Muscle of leg (tissue), 3 donors: ENCODE measurements at regions not wholly inside any gene's neighbourhood (a gene's known extent, or its start where the extent isn't known, plus 50 kb on each side); places are given as distances from the start of the nearest gene placed in this dataset.
"Not testable (repeated sequence)": the region's sequence is repeated elsewhere in the genome, so short reads cannot be mapped to it uniquely, and the experiment has no call there.

Source experiments
- DNase-seq: peaks from one replicate; pipeline ENCODE4 v3.0.0; 2013
- H3K27ac ChIP-seq: one replicate; pipeline ENCODE4 v1.5.1; 2013; ENCODE audit warnings: mild to moderate bottlenecking, low read length, control low read depth
- H3K27me3 ChIP-seq: one replicate; pipeline ENCODE4 v1.6.1; 2013; ENCODE audit warnings: low read length; ENCODE audit not compliant: control insufficient read depth, insufficient read depth
- H3K36me3 ChIP-seq: one replicate; pipeline ENCODE4 v1.6.1; 2013; ENCODE audit warnings: low read length; ENCODE audit not compliant: control insufficient read depth, insufficient read depth
- H3K4me1 ChIP-seq: one replicate; pipeline ENCODE4 v1.6.1; 2013; ENCODE audit warnings: low read length; ENCODE audit not compliant: control insufficient read depth, insufficient read depth
- H3K4me3 ChIP-seq: one replicate; pipeline ENCODE4 v1.5.1; 2013; ENCODE audit warnings: low read length, control low read depth
- H3K9me3 ChIP-seq: replicated peaks from 2 replicates; pipeline ENCODE4 v1.6.1; 2013; ENCODE audit warnings: low read depth, low read length; ENCODE audit not compliant: control insufficient read depth
- WGBS: methylation state at CpG from one replicate; pipeline ENCODE4 v1.1.5; 2013; ENCODE audit warnings: missing lambda C conversion rate; ENCODE audit not compliant: insufficient coverage; 5-methylcytosine and 5-hydroxymethylcytosine counted together

DNA sequence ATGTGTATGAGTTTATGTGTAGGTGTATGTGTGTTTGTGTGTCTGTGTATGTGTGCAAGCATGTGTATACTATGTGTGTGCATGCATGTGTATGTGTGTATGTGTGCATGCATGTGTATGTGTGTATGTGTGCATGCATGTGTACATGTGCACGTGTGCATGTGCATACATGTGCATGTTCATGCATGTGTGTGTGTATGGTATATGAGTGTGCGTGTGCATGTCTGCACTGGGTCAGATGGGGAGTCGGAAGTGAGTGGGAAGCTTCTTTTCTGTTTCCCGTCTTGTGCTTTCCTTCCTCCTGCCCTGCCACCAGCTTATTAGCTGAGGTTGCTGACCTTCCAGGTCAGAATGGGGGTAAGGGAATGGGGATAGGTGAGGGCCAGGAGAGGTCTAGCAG lies 174.7 kb downstream of the MAP2K4 start:
- Histone ChIP-seq H3K4me1 (no peaks in the 10 kb centered on the region), H3K9me3 (no peaks in the 10 kb centered on the region), H3K27ac (no peak overlapping the region), H3K4me3 (no peak overlapping the region), H3K36me3 (no peaks in the 10 kb centered on the region), H3K27me3 (no peaks in the 10 kb centered on the region)
- no peak for DNase-seq
- 33% methylated on average over 1 of the region's 4 CpGs for WGBS

DNA sequence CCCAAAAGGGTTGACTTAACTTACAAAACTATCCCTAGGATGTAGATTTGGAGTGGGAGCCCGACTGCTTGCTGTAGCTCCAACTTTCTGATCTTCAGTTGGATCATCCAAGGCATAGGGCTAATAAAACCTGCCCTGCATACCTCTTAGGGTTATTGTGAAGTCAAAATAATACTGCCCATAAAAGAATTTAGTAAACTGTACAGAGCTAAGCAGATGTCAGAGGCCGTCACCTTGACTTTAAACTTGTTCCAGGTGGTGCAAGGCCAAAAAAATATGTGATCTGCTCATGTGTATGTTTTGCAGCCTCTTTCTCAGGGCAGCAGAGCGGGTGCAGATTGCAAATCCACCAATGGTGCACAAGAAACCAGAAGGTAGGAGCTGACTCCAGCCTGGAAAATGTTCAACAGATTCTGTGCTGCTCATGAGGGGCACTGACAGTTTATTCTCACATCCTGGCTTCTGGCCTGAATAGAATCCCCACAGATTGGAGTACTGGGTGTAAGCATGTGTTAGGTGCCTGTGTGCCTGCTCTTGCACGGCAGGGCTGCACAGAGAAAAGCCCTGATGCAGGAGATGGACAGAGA lies 180.7 kb downstream of the MAP2K4 start:
- Histone ChIP-seq H3K27ac (no peak overlapping the region), H3K4me3 (no peak overlapping the region), H3K27me3 (no peaks in the 10 kb centered on the region), H3K36me3 (no peaks in the 10 kb centered on the region), H3K4me1 (no peaks in the 10 kb centered on the region), H3K9me3 (no peaks in the 10 kb centered on the region)
- WGBS, result 55% methylated on average over 3 of the region's 4 CpGs
- DNase-seq, result no peak

DNA sequence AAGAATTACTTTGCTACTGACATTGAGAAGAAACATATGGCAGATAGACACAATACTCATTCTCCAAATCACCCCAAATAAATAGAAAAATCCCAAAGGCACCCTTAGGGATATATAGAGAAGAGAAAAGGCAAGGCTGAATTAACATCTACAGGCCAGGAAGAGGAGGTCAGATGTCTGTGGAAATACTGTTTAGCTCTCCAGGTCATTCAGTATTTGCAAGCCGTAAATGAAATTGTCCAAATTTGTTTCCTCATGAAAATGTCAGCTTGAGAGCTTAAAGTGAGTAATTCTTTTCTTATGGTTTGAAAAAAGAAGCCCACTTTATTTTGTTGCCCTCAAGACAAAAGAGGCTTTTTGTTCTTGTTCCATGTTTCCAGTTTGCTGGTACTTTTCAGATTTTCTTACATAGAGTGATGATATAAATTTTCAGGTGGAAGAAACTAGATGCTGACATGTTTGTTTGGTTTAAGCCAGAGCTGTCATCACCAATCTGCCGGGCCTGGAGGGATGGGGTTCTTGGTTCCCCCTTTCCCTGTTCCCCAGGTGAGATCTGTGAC lies 189.0 kb downstream of the MAP2K4 start:
- no CpG with 5 or more reads among the region's 2 CpGs for WGBS
- DNase-seq, result no peak

DNA sequence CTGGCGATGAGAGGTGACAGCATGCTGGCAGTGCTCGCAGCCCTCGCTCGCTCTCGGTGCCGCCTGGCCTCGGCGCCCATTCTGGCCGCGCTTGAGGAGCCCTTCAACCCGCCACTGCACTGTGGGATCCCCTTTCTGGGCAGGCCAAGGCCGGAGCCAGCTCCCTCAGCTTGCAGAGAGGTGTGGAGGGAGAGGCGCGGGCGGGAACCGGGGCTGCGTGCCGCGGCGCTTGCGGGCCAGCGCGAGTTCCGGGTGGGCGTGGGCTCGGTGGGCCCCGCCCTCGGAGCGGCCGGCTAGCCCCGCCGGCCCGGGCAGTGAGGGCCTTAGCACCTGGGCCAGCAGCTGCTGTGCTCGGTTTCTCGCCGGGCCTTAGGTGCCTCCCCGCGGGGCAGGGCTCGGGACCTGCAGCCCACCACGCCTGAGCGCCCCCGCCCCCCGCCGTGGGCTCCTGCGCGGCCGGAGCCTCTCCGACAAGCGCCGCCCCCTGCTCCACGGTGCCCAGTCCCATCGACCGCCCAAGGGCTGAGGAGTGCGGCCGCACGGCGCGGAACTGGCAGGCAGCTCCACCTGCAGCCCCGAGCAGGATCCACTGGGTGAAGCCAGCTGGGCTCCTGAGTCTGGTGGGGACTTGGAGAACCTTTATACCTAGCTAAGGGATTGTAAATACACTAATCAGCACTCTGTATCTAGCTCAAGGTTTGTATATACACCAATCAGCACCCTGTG lies 200.2 kb downstream of the MAP2K4 start:
- H3K9me3 ChIP-seq, H3K4me1 ChIP-seq, H3K27ac ChIP-seq, H3K27me3 ChIP-seq, H3K36me3 ChIP-seq, H3K4me3 ChIP-seq, DNase-seq: not testable (repeated sequence)
- WGBS, result 97% methylated on average over 53 of the region's 59 CpGs

More for the DNA sequence above, 189.0 kb downstream of the MAP2K4 start:
- Histone ChIP-seq H3K4me1 (no peaks in the 10 kb centered on the region), H3K36me3 (no peaks in the 10 kb centered on the region), H3K4me3 (no peak overlapping the region), H3K9me3 (no peaks in the 10 kb centered on the region), H3K27ac (no peak overlapping the region), H3K27me3 (no peaks in the 10 kb centered on the region)

DNA sequence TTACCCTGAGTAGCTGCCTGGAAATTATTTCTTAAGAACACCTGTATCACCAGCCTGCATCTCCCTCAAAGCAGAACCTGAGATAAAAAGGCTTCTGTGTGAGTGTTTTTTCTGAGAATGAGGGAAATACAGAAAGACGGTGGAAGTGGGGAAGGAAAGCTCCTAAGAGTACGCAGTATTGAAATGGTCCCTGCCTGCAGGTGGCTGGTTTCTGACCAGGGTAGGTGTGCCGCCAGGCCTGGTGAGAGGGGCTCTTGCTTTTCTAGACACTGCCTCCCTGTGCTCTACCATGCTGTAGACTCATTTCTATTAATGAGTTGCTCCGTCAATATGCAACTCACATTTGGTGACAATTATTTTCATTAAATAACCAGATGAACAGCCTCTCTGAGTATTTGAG lies 201.7 kb downstream of the MAP2K4 start:
- Histone ChIP-seq H3K27me3 (no peaks in the 10 kb centered on the region), H3K27ac (no peak overlapping the region), H3K9me3 (no peaks in the 10 kb centered on the region), H3K4me1 (no peaks in the 10 kb centered on the region), H3K36me3 (no peaks in the 10 kb centered on the region), H3K4me3 (no peak overlapping the region)
- DNase-seq, result no peak
- WGBS, result 67% methylated on average over 2 of the region's 4 CpGs

DNA sequence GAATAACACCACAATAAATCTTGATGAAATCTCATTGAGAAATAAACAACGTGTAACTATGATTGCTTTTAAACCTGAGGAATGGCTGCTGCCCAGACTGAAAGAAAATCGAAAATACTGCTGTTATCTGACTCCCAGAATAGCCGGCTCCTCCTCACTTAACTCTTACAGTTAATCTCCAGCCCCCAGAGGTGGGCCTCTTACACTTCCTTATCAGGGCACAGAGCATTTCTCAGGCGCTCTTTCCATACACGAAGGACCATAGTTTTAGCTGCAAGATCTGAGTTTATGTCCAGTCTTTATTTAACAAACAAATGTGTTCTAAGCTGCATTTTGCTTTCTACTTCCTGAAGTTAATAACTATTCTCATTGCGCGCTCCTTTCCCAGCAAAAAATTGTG lies 206.9 kb downstream of the MAP2K4 start:
- H3K9me3 ChIP-seq, result no peaks in the 10 kb centered on the region
- 24% methylated on average over 3 of the region's 7 CpGs for WGBS
- H3K27me3 ChIP-seq, result no peaks in the 10 kb centered on the region
- no peak for DNase-seq
- peaks cover 8% of the 10 kb centered on the region for H3K4me1 ChIP-seq
- no peaks in the 10 kb centered on the region for H3K36me3 ChIP-seq
- H3K27ac ChIP-seq, result no peak overlapping the region
- no peak overlapping the region for H3K4me3 ChIP-seq

DNA sequence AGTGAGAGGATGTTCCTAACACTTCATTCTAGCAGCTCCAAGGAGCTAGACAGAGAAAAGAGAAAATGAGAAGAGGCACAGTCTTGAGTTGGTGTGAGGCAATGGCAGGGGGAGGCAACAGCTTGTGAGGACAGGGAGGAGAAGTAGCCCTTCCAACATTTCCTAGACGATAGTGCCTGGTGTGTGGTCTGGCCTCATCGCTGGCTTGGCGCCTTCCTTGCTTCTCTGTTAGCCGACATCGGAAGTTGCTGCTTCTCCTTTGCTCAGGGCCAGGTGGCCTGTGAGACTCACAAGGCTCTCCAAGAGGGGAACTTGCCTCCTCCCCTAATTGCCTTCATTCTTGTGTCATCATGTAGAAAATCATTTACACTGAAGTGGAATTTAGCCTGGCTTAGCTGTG lies 208.7 kb downstream of the MAP2K4 start:
- Histone ChIP-seq H3K9me3 (no peaks in the 10 kb centered on the region), H3K36me3 (no peaks in the 10 kb centered on the region), H3K27me3 (no peaks in the 10 kb centered on the region), H3K4me3 (no peak overlapping the region), H3K27ac (no peak overlapping the region), H3K4me1 (peaks cover 8% of the 10 kb centered on the region)
- 38% methylated on average over 3 of the region's 5 CpGs for WGBS
- peak; percentile 56 for DNase-seq

DNA sequence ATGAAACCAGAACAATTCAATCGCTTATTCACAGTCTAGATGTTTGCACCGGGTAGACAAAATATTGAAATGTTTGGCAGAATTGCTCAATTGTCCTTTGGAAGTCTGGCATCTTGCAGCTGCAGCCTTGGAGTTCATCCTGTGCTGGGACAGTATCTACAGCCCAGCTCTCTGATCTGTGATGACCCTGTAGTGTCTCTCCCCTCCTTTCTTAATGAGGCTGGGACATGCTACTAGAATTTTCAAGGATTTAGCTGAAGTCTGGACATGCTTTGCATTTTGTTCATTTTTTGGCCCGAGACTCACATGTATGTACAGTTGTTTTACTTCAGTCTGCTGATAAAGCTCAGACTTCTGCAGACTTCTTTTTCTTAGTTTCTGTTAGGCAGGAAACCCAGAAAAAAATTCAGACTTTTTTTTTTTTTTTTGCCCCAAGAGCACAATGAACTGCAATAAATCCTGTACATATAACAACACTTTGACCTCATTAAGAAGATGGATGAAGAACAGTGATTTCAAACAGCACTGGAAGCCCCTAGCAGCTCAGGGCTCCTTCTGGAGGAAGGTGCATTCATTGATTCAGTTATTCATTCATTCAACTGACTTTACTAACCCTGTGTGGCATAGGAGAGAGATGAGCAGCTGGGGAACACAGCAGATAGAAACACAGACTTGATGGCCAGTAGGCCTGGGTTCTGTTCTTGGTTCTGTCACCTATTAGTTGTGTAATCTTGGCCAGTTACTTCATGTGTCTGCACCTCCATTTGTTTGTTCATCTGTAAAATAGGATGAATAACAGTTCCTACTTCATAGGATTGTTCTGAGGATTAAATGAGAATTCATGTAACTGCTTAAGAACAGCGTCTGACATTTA lies 210.0 kb downstream of the MAP2K4 start:
- peak; percentile 77 for DNase-seq
- Histone ChIP-seq H3K36me3 (no peaks in the 10 kb centered on the region), H3K4me1 (peaks cover 8% of the 10 kb centered on the region), H3K4me3 (no peak overlapping the region), H3K9me3 (no peaks in the 10 kb centered on the region), H3K27me3 (no peaks in the 10 kb centered on the region), H3K27ac (no peak overlapping the region)
- WGBS, result no CpG with 5 or more reads among the region's 4 CpGs

DNA sequence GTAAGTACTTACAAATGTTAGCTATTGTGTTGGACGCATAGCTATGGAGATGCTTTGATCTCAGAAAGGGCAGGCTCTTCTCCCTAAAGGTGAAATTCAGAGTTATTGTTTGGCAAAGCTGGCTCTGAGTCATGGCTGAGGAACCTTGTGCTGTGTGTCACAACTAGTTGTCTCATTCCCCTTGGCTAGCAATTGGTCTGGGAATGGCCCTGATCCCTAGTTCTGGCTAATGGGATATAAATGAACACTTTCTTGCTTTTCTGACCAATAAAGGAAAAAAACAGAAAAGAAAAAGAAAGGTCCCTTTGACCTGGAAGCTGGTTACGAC lies 210.6 kb downstream of the MAP2K4 start:
- Histone ChIP-seq H3K27me3 (no peaks in the 10 kb centered on the region), H3K4me1 (peaks cover 8% of the 10 kb centered on the region), H3K4me3 (no peak overlapping the region), H3K36me3 (no peaks in the 10 kb centered on the region), H3K27ac (no peak overlapping the region), H3K9me3 (no peaks in the 10 kb centered on the region)
- DNase-seq, result no peak
- WGBS, result 89% methylated on average over 1 of the region's 2 CpGs

DNA sequence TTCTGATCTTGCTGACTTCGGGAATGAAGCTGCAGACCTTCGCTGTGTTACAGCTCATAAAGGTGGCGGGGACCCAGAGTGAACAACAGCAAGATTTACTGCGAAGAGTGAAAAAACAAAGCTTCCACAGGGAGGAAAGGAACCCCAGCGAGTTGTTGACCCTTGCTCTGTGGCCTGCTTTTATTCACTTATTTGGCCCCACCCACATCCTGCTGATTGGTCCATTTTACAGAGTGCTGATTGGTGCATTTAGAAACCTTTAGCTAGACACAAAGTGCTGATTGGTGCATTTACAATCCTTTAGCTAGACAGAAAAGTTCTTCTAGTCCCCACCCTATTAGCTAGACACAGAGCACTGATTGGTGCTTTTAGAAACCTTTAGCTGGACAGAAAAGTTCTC lies 218.3 kb downstream of the MAP2K4 start:
- WGBS, result 94% methylated on average over 4 of the region's 5 CpGs

More for the DNA sequence above, 218.3 kb downstream of the MAP2K4 start:
- not testable (repeated sequence) for H3K27ac ChIP-seq, H3K27me3 ChIP-seq, DNase-seq, H3K9me3 ChIP-seq, H3K36me3 ChIP-seq, H3K4me3 ChIP-seq, H3K4me1 ChIP-seq
